SU-DHL-6 (cell line): ENCODE measurements at regions not wholly inside any gene's neighbourhood (a gene's known extent, or its start where the extent isn't known, plus 50 kb on each side); places are given as distances from the start of the nearest gene placed in this dataset.

ENCODE experiments used
- H2AFZ ChIP-seq: fragments of 200-600 bp; sonication (generic); 2 replicates; pipeline ENCODE4 v1.6.1; 2014; ENCODE audit warnings: low read depth, mild to moderate bottlenecking, moderate library complexity, mixed read lengths, antibody characterized with exemption, low read length; ENCODE audit not compliant: severe bottlenecking
- H3F3A ChIP-seq: fragments of 200-600 bp; shearing (Covaris generic); 2 replicates; pipeline ENCODE4 v1.6.0; 2016; ENCODE audit warnings: antibody characterized with exemption, mild to moderate bottlenecking; ENCODE audit not compliant: insufficient read depth
- H3K27ac ChIP-seq: fragments of 200-600 bp; sonication (generic); 2 replicates; pipeline ENCODE4 v1.5.1; 2016; ENCODE audit warnings: low read depth, mild to moderate bottlenecking, low read length, moderate library complexity, mixed read lengths
- H3K27me3 ChIP-seq: fragments of 200-600 bp; sonication (generic), shearing (Covaris generic); 2 replicates; pipeline ENCODE4 v1.6.0; 2014; ENCODE audit warnings: mild to moderate bottlenecking, low read length
- H3K36me3 ChIP-seq: fragments of 200-600 bp; sonication (generic); 2 replicates; pipeline ENCODE4 v1.6.1; 2014; ENCODE audit warnings: mild to moderate bottlenecking, low read length, mixed read lengths
- H3K4me2 ChIP-seq: fragments of 300-600, 200-600 bp; shearing (Covaris generic), sonication (generic); 2 replicates; pipeline ENCODE4 v1.6.0; 2014; ENCODE audit warnings: low read length, low read depth, mild to moderate bottlenecking; ENCODE audit not compliant: poor library complexity, severe bottlenecking
- H3K4me3 ChIP-seq: fragments of 200-600 bp; sonication (generic); 2 replicates; pipeline ENCODE4 v1.5.1; 2014; ENCODE audit warnings: antibody characterized with exemption, low read length, mild to moderate bottlenecking, mixed read lengths; ENCODE audit not compliant: insufficient read depth, poor library complexity, severe bottlenecking
- H3K79me2 ChIP-seq: fragments of 200-600 bp; sonication (generic); 2 replicates; pipeline ENCODE4 v1.6.1; 2014; ENCODE audit warnings: mild to moderate bottlenecking, low read length, moderate library complexity; ENCODE audit not compliant: insufficient read depth
- H3K9ac ChIP-seq: fragments of 200-600 bp; sonication (generic); 2 replicates; pipeline ENCODE4 v1.7.0; 2014; ENCODE audit warnings: mild to moderate bottlenecking, low read length
- H3K9me2 ChIP-seq: fragments of 200-600 bp; sonication (generic); replicated peaks from 2 replicates; pipeline ENCODE4 v1.6.1; 2014; ENCODE audit warnings: low read length; ENCODE audit not compliant: insufficient read depth
- H3K9me3 ChIP-seq: fragments of 200-600 bp; sonication (generic); 2 replicates; pipeline ENCODE4 v1.6.1; 2014; ENCODE audit warnings: low read length, mixed read lengths; ENCODE audit not compliant: insufficient read depth
- H4K20me1 ChIP-seq: fragments of 200-600 bp; sonication (generic); 2 replicates; pipeline ENCODE4 v1.6.1; 2014; ENCODE audit warnings: low read depth, mild to moderate bottlenecking, antibody characterized with exemption, low read length, moderate library complexity, mixed read lengths
- EZH2phosphoT487 ChIP-seq: fragments of 200-600 bp; sonication (generic), shearing (Covaris generic); conservative IDR thresholded peaks from 2 replicates; pipeline ENCODE4 v1.6.1; 2018; ENCODE audit warnings: mild to moderate bottlenecking, antibody characterized with exemption, low read length, moderate library complexity, mixed read lengths
- TF ChIP-seq, protein P1 (sequence below): fragments of 200-600 bp; sonication (generic); IDR thresholded peaks from one replicate; pipeline ENCODE4 v1.5.1; 2017; ENCODE audit warnings: antibody characterized with exemption, mild to moderate bottlenecking, low read length, moderate library complexity; ENCODE audit not compliant: insufficient read depth, poor library complexity, severe bottlenecking

- Histone ChIP-seq H3K27ac (no peak overlapping the region), H3K27me3 (no peaks in the 10 kb centered on the region), H3K79me2 (peaks cover 32% of the 10 kb centered on the region), H3K4me2 (no peak overlapping the region), H3K9me3 (no peaks in the 10 kb centered on the region), H3K9me2 (no peaks in the 10 kb centered on the region), H3K36me3 (0 out of 2 replicates have a peak, but pooled peaks cover 6% of the 10 kb centered on the region), H3K9ac (no peak overlapping the region), H3K4me3 (no peak overlapping the region), H2AFZ (no peak overlapping the region), H3F3A (no peaks in the 10 kb centered on the region), H4K20me1 (no peaks in the 10 kb centered on the region)
- TF ChIP-seq, protein P1, sequence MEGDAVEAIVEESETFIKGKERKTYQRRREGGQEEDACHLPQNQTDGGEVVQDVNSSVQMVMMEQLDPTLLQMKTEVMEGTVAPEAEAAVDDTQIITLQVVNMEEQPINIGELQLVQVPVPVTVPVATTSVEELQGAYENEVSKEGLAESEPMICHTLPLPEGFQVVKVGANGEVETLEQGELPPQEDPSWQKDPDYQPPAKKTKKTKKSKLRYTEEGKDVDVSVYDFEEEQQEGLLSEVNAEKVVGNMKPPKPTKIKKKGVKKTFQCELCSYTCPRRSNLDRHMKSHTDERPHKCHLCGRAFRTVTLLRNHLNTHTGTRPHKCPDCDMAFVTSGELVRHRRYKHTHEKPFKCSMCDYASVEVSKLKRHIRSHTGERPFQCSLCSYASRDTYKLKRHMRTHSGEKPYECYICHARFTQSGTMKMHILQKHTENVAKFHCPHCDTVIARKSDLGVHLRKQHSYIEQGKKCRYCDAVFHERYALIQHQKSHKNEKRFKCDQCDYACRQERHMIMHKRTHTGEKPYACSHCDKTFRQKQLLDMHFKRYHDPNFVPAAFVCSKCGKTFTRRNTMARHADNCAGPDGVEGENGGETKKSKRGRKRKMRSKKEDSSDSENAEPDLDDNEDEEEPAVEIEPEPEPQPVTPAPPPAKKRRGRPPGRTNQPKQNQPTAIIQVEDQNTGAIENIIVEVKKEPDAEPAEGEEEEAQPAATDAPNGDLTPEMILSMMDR: no peak
- no peak for TF ChIP-seq EZH2phosphoT487
Measured at GRCh38 chr5:94072116-94072515, 330.7 kb upstream of the POU5F2 start.

DNA sequence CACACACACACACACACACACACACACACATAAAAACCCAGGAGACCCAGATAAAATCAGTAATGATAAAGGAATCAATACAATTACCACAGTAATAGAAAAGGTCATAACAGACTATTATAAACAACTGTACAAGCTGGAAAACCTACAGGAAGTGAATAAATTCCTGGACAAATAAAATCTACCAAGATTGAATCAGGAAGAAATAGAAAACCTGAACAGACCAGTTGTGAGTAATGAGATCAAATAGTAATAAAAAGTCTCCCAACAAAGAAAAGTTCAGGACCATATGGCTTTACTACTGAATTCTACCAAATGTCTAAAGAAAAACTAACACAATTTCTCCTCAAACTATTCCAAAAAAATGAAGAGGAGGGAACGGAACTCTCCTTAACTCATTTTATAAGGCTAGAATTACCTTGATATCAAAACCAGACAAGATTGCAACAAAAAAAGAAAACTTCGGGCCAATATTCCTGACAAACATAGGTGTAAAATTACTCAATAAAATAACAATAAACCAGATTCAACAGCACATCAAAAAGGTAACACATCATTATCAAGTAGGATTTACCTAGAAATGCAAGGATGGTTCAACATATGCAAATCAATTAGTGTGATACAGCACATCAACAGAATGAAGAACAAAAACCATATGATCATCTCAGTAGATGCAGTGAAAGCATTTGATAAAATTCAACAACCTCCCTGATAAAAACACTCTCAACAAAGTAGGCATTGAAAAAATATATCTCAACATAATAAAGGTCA lies 325.2 kb upstream of the POU5F2 start:
- H3K36me3 ChIP-seq: 0 out of 2 replicates have a peak, but pooled peaks cover 11% of the 10 kb centered on the region
- no peak overlapping the region for H2AFZ ChIP-seq
- no peak overlapping the region for H3K4me2 ChIP-seq
- no peaks in the 10 kb centered on the region for H4K20me1 ChIP-seq
- H3K9ac ChIP-seq: no peak overlapping the region
- H3K79me2 ChIP-seq: peaks cover 63% of the 10 kb centered on the region
- no peaks in the 10 kb centered on the region for H3K9me2 ChIP-seq
- no peak overlapping the region for H3K4me3 ChIP-seq
- H3F3A ChIP-seq: no peaks in the 10 kb centered on the region
- H3K27ac ChIP-seq: no peak overlapping the region
- H3K27me3 ChIP-seq: no peaks in the 10 kb centered on the region
- TF ChIP-seq EZH2phosphoT487: no peak
- TF ChIP-seq, protein P1: no peak
- H3K9me3 ChIP-seq: no peaks in the 10 kb centered on the region; the same call in 1 of the 2 replicates

DNA sequence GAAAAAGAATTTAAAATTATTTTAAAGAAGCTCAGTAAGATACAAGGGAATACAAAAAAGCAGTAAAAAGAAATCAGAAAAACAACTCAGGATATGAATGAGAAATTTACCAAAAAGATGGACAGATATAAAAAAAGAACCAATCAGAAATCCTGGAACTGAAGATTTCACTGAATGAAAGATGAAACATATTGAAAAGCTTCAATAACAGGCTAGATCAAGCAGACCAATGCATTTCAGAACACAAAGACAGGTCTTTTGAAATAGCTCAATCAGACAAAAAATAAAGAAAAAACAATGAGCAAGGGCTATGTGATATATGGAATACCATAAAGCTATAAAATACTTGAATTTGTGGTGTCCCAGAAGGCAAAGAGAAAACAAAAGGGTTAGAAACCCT lies 322.6 kb upstream of the POU5F2 start:
- Histone ChIP-seq H3K4me2 (no peak overlapping the region), H3K36me3 (0 out of 2 replicates have a peak, but pooled peaks cover 6% of the 10 kb centered on the region), H3K9me2 (no peaks in the 10 kb centered on the region), H3K4me3 (no peak overlapping the region), H3K27ac (no peak overlapping the region), H2AFZ (no peak overlapping the region), H3K27me3 (no peaks in the 10 kb centered on the region), H4K20me1 (no peaks in the 10 kb centered on the region), H3K9ac (no peak overlapping the region), H3F3A (no peaks in the 10 kb centered on the region), H3K79me2 (peaks cover 61% of the 10 kb centered on the region), H3K9me3 (no peaks in the 10 kb centered on the region; the same call in 1 of the 2 replicates)
- TF ChIP-seq EZH2phosphoT487: no peak
- TF ChIP-seq, protein P1: no peak
